GM21825 (cell line): ENCODE measurements at regions not wholly inside any gene's neighbourhood (a gene's known extent, or its start where the extent isn't known, plus 50 kb on each side); places are given as distances from the start of the nearest gene placed in this dataset.
"Not testable (repeated sequence)": the region's sequence is repeated elsewhere in the genome, so short reads cannot be mapped to it uniquely, and the experiment has no call there.

Source experiments
- ATAC-seq: cut with Tn5 transposase; IDR thresholded peaks from one replicate; pipeline ENCODE4 v1.9.1; 2021; ENCODE audit warnings: mild to moderate bottlenecking, moderate library complexity; ENCODE audit not compliant: unreplicated experiment

DNA sequence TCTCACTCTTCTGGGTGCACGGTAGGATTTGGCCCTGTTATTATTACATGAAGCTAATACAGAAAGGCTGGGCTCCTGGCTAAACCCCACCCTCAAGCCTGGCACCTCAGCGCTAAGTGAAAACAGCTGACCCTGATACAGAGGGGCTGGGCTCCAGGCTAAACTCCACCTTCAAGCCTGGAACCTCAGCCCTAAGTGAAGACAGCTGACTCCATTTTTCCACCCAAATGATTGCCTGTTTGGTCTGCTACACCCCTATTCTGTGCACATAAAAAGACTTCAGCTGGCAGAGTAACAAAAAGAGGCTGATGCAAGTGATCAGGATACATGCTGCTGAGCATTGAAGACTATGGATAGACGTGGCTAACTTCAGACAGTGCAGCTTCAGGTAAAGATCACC is 148.4 kb upstream of the CLINT1 start:
- ATAC-seq = no peak

DNA sequence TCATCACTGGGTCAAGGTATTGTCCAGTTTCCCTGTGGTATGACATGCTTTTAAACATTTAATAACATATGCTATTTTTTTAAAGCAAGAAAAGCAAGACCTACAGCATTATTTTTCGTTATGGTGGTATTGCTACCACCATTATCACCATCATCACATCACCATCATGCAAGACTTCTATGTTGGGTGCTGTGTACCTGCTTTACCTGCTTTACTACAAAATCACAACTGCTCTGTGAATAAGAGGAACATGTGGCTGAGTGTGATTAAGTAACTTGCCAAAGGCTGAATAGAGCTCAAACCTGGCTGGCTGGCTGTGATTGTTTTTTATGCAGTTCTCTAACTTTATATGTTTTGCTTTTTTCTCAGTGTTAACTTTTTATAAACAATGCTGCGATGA is 140.8 kb upstream of the CLINT1 start:
- ATAC-seq = no peak

DNA sequence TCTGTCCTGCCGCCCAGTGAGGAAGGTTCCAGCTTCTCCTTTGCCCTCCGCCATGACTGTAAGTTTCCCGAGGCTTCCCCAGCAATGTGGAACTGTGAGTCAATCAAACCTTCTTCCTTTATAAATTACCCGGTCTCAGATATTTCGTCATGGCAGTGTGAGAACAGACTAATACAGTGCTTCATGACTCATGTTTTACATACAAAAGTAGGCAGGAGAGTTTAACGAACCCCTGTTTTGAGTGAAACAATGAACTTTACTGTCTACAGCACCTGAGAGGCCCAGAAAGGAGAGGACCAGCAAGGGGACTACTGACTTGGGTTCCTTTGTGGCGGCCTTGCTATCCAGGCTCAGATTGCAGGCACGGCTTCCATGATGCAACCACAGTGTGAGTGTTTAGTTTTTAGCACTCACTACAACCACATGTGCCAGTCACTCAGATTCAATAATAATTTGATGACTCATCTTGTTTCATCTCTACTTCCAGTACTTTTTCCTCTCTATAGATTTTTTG is 139.1 kb upstream of the CLINT1 start:
- no peak for ATAC-seq

DNA sequence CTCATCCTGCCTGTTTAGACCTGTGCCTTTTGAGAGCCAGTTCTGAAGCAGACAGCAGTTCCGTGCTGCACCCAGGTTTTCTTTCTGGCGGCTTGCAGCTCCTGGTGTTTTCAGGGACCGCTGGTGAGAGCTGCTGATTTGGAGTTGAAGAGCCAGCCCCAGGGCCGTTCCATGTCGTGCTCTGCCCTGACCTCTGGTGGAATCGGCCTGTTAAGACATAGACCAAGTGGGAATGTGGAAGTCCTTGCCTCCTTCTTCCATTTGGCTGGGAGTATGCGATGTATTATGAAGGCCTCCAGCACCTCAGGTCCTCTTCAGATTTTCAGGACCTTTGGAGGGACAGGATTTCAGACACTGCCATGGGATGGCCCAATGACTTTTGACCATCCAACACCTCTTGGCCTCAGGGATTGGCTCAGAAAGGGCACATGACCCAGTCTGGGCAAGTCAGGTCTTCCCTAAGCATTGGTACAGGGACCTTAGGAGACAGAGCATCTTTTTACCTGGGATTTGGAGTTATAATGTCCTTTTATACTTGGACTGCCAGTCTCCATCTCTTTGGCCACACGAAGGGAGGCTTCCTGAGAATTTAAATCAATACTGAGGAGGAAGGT is 136.1 kb upstream of the CLINT1 start:
- ATAC-seq = peak; percentile 80

DNA sequence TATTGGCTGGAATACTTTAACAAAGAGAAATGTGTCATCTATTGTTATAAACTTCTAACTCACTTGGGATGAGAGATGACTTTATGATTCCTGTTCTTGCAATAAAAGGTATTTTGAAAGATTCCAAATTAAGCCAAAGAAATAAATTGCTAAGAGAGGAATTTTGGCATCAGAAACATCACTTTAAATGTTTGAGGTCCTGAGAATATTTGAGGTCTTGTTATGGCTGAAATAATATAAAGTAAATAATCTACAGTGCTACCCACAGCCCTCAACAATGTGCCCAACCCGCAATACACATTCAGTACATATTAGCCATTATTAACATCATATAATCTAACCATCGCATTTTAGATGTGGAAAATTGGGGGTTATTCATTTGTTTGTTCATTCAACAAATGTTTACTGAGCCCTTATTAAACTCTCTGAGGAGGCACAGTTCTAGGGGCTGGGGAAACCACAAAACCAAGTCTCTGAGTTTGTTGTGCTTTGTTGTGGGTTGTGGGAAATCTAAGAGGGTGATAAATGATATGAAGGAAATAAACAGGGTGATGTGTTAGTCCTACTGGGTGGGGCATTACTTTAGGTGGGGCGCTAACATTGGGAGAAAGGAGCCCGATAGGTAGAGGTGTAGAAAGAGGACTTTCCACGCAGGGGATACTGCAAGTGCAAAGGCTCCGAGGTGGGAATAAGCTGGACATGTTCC is 135.2 kb upstream of the CLINT1 start:
- no peak for ATAC-seq

DNA sequence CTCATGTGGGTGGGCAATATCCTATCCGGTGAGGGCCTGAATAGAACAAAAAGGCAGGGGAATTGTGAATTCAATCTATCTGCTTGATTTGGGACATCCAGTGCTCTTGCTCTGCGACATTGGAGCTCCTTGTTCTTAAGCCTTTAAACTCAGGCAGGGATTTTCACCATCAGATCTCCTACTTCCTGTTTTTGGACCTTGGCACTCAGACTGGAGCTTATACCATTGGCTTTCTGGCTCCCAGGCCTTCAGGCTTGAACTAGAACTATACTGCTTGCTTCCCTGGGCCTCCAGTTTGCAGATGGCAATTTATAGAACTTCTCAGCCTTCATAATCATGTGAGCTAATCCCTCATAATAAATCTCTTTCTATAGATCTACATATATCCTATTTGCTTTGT is 134.3 kb upstream of the CLINT1 start:
- no peak for ATAC-seq

DNA sequence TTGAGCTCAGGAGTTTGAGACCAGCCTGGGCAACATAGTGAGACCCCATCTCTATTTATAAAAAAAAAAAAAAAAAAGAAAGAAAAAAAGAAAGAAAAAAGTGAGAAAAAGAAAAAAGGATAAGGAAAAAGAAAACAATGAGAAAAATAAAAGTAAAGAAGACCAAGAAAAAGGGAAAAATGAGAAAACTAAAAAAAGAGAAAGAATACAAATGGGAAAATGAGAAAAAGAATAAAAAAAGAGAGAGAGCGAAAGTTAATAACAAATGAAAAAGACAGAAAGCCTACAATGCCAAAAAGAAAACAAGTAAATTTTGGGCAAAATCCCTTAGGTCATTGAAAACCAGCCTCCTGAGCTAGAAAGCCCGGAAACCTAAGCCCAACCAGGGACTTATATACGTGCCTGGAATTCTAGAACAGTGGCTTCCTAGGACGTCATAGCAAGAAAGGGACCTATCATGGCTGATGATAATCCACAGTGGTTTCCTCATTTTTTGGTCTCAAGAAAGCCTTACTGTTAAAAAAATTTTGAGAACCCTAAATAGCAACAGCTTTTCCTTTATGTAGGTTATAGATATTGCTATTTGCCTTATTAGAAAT is 131.7 kb upstream of the CLINT1 start:
- no peak for ATAC-seq

DNA sequence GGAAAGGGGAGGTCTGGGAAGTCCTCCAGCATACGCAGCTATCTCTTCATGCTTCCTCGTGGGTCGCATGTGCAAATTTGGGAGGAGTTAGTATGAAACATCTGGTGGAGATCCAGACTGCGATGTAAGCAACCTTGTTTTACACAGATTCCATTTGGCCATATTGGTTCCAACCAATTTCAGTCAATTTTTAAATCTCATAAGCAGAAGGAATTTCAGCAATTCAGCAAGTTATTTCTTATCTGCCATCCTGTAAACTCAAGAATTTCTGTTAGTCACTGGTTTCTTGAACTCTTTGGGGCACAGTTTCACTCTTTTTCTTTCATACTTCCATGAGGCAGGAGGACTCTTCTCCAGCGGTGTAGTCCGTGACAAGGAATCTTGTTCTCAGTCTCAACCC is 130.4 kb upstream of the CLINT1 start:
- ATAC-seq = no peak

DNA sequence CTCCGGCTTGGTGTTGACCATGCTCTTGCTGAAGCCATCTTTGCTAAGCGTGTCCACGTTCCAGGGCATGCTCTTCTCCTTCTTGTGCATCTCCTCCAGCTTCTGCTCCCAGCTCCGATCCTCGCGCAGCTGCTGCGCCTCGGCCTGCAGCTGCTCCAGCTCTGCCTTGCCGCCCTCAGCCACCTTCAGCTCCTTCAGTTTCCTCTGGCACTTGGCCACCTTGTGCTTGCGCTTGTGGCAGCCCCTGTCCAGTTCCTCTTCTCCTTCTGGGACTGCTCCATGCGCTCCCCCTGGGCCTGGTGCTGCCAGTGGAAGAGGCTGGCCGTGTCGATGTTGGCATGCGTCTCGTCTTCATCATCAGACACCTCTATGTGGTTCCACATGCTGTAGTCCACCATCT is 128.3 kb upstream of the CLINT1 start:
- ATAC-seq = no peak

DNA sequence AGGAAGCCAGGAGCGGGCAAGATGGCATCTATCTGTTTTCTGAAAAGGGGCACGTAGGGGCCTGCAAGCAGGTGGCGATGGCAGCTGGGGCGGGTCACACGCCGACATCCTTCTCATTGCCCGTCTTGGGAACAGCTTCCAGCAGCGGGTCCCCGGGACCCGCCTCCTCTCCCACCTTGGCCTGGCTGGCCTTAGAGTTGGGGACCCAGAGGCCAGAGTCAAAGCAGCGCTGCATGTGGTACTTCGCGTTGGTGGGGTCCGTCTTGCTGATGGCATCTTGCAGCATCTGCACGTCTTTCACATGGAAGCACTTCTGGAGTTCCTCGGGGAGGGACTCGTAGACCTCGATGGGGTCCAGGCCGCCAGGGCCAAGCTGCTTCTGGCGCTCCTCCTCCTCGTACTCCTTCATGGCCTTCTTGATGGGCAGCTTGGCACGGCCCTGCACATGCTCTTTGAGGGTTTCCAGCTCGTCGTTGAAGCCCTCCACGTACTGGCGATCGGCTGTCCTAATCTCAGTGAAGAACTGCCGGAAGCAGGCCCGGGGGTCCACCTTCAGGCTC is 127.6 kb upstream of the CLINT1 start:
- ATAC-seq = no peak

DNA sequence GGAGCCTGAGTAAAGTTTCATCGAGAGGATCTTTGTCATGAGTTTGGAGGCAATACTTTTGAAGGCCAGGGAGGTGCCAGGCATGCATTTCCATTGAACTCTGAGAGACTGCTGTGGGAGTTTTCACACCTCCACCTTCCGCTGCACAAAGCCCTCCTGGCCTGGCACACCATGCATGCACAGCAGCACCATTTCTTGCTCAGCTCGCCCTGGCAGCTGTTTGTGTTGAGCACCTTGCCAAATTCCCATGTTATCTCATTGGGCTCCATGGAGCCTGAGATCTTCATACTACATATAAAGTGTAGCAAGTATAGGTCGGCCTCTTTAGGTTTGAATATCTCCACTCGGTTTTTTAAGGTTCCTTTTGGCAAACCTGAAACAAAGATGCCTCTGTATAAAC is 125.7 kb upstream of the CLINT1 start:
- ATAC-seq = no peak

DNA sequence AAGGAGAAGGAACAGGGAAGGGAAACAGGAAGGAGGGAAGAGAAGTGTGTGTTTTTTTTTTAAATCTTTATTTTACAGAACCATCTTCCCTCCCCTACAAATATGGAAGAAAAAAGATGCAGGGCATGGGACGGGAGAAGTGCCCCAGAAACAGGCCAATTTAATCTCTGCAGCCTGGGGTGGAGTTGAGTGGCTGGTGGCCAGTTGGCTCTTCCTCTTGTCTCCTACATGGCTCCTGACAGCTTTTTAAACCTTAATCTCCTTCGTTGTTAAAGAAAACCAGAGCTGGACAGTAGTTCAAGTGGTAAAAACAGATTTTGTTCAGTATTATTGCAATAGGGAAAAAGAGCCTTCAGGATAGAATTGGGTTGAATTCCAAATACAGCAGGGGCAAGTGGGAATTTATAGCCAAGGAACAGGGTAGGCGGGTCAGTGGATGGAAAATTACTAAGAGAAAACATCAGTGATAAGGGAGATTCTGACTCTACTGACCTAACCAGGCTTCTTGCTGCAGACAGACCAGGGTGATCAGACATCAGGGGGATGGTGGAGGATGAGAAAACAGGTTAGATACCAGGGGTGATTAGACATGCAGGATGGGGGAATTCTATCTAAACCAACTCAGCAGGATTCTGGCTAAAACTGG is 125.1 kb upstream of the CLINT1 start:
- no peak for ATAC-seq

DNA sequence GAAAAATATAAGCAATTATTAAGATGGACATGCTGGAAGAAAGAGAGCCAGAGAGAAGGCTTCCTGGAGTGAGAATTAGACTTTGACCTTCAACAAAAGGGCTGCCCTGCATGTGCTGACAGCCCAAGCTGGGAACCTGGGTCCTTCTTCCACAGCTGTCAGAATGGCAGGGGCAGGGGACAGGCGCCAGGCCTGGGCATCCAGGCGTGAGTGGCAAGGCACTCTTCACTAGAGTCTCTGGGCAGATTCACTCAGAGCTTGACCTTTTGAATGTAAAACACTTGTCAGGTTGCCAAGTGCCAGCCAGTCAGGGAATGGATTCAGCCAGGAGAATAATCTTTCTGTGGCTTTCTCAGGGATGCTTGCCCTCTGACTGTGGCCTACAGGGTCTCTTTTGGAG is 119.1 kb upstream of the CLINT1 start:
- no peak for ATAC-seq

DNA sequence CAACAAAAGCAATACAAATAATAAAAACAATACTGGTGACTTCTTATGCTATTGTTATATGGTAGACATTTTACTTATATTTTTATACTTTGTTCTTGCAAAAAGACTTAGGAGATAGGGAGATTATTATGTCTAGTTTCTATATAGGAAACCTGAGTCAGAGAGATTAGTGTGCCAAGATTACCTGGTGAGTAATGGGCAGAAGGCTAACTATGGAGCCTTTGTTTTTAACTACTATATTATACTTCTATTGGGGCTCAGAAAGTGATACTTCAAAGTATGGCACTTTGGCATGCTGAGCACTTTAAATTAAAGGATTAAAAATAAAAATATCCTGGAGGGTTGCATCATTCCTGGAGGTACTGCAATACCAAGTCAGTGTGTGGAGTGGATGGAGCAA is 117.5 kb upstream of the CLINT1 start:
- ATAC-seq = no peak

DNA sequence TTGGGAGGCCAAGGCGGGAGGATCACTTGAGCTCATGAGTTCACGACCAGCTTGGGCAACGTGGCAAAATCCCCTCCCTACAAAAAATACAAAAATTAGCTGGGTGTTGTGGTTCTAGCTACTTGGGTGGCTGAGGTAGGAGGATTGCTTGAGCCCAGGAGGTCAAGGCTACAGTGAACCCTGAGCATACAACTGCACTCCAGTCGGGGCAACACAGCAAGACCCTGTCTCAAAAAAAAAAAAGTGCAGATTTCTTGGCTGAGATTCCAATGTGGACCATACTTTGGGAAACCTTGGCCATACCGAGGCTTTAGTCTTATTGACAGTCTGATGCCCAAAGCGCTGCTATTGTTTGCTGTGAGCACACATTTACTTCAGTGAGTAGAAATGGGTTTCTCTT is 113.6 kb upstream of the CLINT1 start:
- ATAC-seq = no peak

DNA sequence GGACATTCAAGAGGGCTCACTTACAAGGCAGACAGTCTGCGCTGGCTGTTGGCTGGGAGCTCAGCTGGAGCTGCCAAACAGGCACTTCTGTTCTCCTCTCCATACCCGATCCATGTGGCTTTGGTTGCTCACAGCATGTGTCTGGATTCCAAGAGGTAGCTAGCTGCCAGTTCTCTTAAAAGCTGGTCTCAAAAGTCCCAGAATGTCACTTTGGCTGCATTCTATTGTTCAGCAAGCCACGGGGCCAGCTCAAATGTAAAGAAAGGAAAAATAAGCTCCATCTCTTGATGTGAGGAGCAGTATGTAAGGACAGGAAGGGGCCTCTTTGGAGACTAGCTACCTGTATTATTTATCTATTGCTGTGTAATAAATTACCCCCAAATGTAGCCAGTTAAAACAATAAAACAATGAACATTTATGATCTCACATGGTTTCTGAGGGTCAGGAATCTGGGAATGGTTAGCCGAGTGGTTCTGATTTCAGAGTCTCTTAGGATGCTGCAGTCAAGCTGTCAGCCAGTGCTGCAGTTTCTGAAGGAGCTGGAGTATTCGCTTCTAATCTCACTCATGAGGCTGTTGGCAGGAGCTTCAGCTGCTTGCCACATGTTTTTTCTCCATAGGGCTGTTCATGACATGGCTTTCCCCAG is 112.7 kb upstream of the CLINT1 start:
- no peak for ATAC-seq

DNA sequence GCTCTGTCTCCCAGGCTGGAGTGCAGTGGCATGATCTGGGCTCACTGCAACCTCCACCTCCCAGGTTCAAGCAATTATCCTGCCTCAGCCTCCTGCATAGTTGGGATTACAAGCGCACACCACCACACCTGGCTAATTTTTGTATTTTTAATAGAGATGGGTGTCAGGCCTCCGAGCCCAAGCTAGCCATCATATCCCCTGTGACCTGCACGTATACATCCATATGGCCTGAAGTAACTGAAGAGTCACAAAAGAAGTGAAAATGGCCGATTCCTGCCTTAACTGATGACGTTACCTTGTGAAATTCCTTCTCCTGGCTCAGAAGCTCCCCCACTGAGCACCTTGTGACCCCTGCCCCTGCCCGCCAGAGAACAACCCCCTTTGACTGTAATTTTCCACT is 109.6 kb upstream of the CLINT1 start:
- ATAC-seq = not testable (repeated sequence)

DNA sequence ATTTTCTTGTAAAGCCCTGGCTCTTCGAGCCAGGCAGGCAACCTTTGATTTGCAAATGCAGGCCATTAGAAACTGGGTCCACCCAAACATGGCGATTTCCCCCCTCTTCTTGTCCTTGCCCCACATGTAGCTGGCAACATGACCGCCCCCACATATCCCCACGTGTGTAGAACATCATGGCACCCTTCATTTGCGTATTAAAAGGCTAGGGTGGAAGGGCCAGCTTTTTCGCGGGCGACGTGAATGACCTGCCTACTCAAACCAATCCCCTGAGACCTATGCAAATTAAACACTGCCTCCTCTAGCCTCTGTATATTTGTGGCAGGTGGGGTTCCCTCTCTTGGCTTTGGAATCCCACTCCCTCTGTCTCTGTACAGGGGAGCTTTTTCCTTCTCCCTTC is 107.0 kb upstream of the CLINT1 start:
- no peak for ATAC-seq

DNA sequence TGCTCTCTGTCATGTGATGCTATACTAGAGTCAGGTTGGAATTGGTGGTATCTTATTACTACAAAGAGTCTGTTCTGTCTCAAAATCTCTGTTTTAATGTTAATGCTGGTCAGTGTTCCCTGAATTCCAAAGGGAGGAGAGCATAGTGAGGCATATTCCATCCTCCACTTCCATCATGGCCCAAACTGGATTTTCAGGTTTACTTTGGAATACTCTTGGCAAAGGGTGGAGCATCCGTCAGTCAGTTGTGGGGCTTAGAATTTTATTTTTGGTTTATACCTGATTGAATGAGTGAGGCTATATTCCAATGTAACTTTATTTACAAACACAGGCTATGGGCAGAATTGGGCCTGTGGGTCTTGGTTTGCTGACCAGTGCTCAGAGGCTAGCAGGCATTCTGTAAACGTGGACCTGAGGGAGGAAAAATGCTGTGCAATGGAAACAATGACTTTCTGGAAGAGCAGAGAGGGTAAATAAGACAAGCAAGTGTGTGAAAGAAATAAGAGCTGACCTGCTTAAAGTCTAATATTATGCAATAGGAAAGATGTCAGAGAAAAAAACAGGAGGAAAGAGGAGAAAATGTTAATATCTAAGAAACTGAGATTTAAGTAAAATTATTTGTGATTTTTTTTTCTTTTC is 106.2 kb upstream of the CLINT1 start:
- no peak for ATAC-seq

DNA sequence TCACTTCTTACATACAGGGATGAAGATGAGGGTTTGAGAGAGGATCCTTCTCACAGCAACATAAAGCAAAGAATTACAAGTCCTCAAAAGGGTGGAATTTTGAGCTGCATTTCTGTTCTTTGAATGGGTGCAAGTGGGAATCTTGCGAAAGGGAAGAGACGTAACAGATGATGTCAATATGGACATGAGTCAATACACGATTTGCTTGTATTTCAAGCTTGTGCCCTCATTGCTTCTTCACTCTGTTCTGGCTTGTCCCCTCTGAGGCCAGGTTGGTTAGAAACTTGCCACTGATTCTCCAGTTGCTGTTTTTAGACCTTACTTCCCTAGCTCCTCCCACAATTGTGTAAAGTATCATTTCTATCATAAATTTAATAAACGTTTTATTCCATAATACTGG is 104.8 kb upstream of the CLINT1 start:
- no peak for ATAC-seq

DNA sequence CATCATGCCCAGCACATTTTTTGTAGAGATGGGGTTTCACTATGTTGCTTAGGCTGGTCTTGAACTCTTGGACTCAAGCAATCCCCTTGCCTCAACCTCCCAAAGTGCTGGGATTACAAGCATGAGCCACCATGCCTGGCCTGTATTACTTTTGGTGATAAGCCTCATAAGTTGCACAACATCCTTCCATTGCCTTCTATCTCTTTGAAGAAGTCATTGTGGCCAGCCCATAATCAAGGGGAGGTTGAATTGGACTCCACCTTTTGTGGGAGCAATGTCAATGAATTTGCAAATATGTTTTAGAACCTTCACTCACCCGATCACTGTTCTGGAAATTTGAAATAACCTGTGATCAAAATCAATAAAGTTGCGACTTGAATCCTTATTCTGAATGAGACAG is 104.3 kb upstream of the CLINT1 start:
- no peak for ATAC-seq
